Fibroblast of mammary gland (primary cell): ENCODE measurements at regions not wholly inside any gene's neighbourhood (a gene's known extent, or its start where the extent isn't known, plus 50 kb on each side); places are given as distances from the start of the nearest gene placed in this dataset.

Experiments
- DNase-seq: peaks from one replicate; pipeline ENCODE4 v3.0.0-alpha.2; 2010; ENCODE audit warnings: low read depth
- H3K4me3 ChIP-seq: 2 replicates; pipeline ENCODE4 v1.5.1; 2011; ENCODE audit warnings: low read depth, mild to moderate bottlenecking, low read length, moderate library complexity; ENCODE audit not compliant: control insufficient read depth
- CTCF ChIP-seq: conservative IDR thresholded peaks from 2 replicates; pipeline ENCODE4 v1.5.1; 2011; ENCODE audit warnings: low read depth, low read length, inconsistent platforms; ENCODE audit not compliant: control insufficient read depth, insufficient read depth

DNA sequence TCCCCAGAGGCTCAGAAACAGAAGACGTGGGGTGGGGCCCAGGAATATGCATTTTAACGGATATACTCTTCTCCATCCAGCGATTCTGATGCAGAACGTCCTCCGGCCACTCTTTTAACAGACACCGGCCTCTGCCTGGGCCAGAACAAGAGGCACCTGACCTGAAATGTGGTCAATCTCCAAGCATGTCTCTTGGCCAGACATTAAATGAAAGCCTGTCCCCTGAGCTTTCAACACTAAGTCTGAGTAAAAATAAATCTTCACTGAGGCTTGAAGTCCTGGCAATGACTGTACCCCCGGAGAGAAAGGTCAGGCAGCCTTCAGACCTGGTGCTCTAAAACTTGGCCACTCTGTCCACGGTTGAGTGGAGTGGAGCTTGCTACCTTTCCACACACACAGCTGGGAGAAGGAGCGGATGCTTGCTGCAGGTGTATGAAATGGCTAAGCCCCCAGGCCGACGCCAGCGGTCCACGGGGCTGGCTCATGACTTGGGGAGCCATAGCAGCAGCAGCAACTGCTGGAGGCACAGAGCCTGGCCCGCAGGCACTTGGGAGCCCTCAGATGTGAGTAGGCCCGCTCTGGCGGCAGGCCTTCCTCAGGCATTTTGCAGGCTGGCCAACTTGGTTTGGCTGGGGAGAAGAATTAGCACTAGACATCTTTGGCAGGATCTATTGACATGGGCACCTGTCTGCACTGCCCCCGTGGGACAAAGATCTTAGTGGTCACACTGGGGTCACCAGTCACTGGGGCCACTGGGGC lies 79.7 kb downstream of the TMEM17 start:
- no peak for DNase-seq
- no peak overlapping the region for H3K4me3 ChIP-seq
- TF ChIP-seq CTCF = no peak

DNA sequence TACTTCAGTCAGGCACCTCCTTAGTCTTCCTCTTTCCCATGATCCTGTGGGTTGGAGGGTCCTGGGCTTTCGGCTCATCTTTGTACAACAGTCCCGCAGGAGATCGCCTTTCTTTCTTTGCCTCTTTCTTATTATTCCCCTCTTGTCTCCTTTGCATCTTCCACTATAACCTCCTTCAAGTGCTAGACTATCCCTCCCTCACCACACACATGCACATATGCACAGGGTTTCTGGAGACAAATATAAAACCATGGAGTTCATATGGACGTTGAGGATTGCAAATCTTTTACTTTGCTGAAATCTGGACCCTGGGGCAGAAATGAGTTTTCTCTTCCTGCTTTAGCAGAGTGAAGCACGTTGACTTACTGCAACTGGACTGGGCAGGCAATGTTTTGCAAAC lies 80.3 kb downstream of the TMEM17 start:
- TF ChIP-seq CTCF = no peak
- DNase-seq = no peak
- no peak overlapping the region for H3K4me3 ChIP-seq

GRCh38 chr2:62424899-62425298 lies 81.1 kb downstream of the TMEM17 start:
- no peak overlapping the region for H3K4me3 ChIP-seq
- DNase-seq = no peak
- no peak for TF ChIP-seq CTCF

GRCh38 chr2:62423883-62424458 lies 82.0 kb downstream of the TMEM17 start:
- no peak for TF ChIP-seq CTCF
- H3K4me3 ChIP-seq = no peak overlapping the region

DNA sequence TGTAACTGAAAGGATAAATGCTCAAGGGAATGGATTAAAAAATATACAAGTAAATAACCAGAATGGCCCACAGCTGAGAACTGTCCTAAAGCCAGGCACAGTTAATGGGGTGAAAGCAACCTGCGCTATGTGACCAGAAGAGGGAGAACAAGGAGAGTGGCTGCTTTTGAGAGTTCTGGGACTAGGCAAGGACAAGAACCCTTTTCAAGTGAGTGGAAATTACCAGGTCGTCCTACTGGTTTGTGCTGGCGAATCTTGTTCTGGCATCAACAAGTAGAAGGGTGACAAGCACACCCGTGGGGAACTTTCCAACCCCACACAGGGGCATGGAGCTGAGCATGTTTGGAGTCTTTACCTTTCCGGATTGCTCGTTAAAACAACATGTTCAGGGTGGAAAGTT lies 82.8 kb downstream of the TMEM17 start:
- peak; percentile 33 for TF ChIP-seq CTCF
- DNase-seq = peak; percentile 14
- no peak overlapping the region for H3K4me3 ChIP-seq

More at GRCh38 chr2:62423883-62424458, 82.0 kb downstream of the TMEM17 start:
- DNase-seq = no peak

DNA sequence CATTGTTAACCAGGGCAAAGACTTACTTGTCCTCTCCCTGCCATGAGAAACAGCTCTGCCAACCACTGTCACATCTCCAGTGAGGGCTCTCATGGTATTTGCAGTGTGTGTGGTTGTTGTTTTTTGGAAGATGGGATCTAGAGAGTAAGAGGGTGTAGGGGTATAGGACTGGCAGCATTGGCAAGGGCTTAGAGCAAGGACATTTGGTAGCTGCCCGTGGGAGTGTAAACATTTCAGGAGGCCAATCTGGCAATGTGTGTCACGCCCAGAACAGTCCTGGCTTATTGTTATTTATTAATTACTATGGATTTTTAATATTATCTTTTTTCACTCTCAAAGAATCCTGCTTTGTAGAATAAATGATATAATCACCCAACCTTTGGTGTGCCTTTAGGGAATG lies 90.5 kb downstream of the TMEM17 start:
- no peak overlapping the region for H3K4me3 ChIP-seq
- DNase-seq = no peak
- TF ChIP-seq CTCF = no peak
